ENCODE measurements at regions not wholly inside any gene's neighbourhood (a gene's known extent, or its start where the extent isn't known, plus 50 kb on each side); places are given as distances from the start of the nearest gene placed in this dataset.

GRCh38 chr5:31106691-31107090 is 86.8 kb upstream of the CDH6 start:
- Histone ChIP-seq H2AFZ (ENCODE audit: low read length) (no peak overlapping the region), H3K4me3 (ENCODE audit: insufficient read depth, low read length) (no peak overlapping the region), H3K36me3 (ENCODE audit: insufficient read depth, low read length) (no peaks in the 10 kb centered on the region), H3K79me2 (ENCODE audit: insufficient read depth, low read length) (no peaks in the 10 kb centered on the region), H3K9me3 (ENCODE audit: low read depth, low read length) (no peaks in the 10 kb centered on the region), H3K27ac (ENCODE audit: low read depth, low read length) (no peak overlapping the region), H3K4me1 (ENCODE audit: insufficient read depth, low read length) (no peaks in the 10 kb centered on the region), H3K27me3 (ENCODE audit: insufficient read depth, low read length) (no peaks in the 10 kb centered on the region), H4K20me1 (ENCODE audit: insufficient read depth, low read length) (no peaks in the 10 kb centered on the region), H3K4me2 (ENCODE audit: insufficient read depth, low read length) (no peak overlapping the region)
- no peak for DNase-seq (ENCODE audit: insufficient read length, low spot score, missing footprints)
- TF ChIP-seq CTCF (IDR thresholded peaks at IDR 0.05; ENCODE audit: extremely low read depth, low read depth, low read length): no peak

- no peak overlapping the region for H3K4me2 ChIP-seq (ENCODE audit: insufficient read depth, low read length)
These were observed 87.2 kb upstream of the CDH6 start for GRCh38 chr5:31106278-31106677.

GRCh38 chr5:31104775-31105174 is 88.7 kb upstream of the CDH6 start:
- H3K79me2 ChIP-seq (ENCODE audit: insufficient read depth, low read length): no peaks in the 10 kb centered on the region

More at GRCh38 chr5:31106278-31106677, 87.2 kb upstream of the CDH6 start:
- Histone ChIP-seq H3K27me3 (ENCODE audit: insufficient read depth, low read length) (no peaks in the 10 kb centered on the region), H3K9me3 (ENCODE audit: low read depth, low read length) (no peaks in the 10 kb centered on the region), H3K4me1 (ENCODE audit: insufficient read depth, low read length) (no peaks in the 10 kb centered on the region), H2AFZ (ENCODE audit: low read length) (no peak overlapping the region), H3K27ac (ENCODE audit: low read depth, low read length) (no peak overlapping the region), H3K36me3 (ENCODE audit: insufficient read depth, low read length) (no peaks in the 10 kb centered on the region), H3K79me2 (ENCODE audit: insufficient read depth, low read length) (no peaks in the 10 kb centered on the region), H4K20me1 (ENCODE audit: insufficient read depth, low read length) (no peaks in the 10 kb centered on the region), H3K4me3 (ENCODE audit: insufficient read depth, low read length) (no peak overlapping the region)
- no peak for TF ChIP-seq CTCF (IDR thresholded peaks at IDR 0.05; ENCODE audit: extremely low read depth, low read depth, low read length)
- no peak for DNase-seq (ENCODE audit: insufficient read length, low spot score, missing footprints)

GRCh38 chr5:31100781-31101310 is 92.6 kb upstream of the CDH6 start:
- Histone ChIP-seq H3K27ac (ENCODE audit: low read depth, low read length) (no peak overlapping the region), H3K4me3 (ENCODE audit: insufficient read depth, low read length) (no peak overlapping the region), H3K79me2 (ENCODE audit: insufficient read depth, low read length) (no peaks in the 10 kb centered on the region), H2AFZ (ENCODE audit: low read length) (no peak overlapping the region), H3K4me1 (ENCODE audit: insufficient read depth, low read length) (no peaks in the 10 kb centered on the region), H3K4me2 (ENCODE audit: insufficient read depth, low read length) (no peak overlapping the region), H3K36me3 (ENCODE audit: insufficient read depth, low read length) (no peaks in the 10 kb centered on the region), H4K20me1 (ENCODE audit: insufficient read depth, low read length) (no peaks in the 10 kb centered on the region), H3K9me3 (ENCODE audit: low read depth, low read length) (no peaks in the 10 kb centered on the region), H3K27me3 (ENCODE audit: insufficient read depth, low read length) (no peaks in the 10 kb centered on the region)
- no peak for DNase-seq (ENCODE audit: insufficient read length, low spot score, missing footprints)
- TF ChIP-seq CTCF (IDR thresholded peaks at IDR 0.05; ENCODE audit: extremely low read depth, low read depth, low read length): no peak

More at GRCh38 chr5:31104775-31105174, 88.7 kb upstream of the CDH6 start:
- TF ChIP-seq CTCF (IDR thresholded peaks at IDR 0.05; ENCODE audit: extremely low read depth, low read depth, low read length): no peak
- Histone ChIP-seq H2AFZ (ENCODE audit: low read length) (no peak overlapping the region), H3K4me2 (ENCODE audit: insufficient read depth, low read length) (no peak overlapping the region), H4K20me1 (ENCODE audit: insufficient read depth, low read length) (no peaks in the 10 kb centered on the region), H3K9me3 (ENCODE audit: low read depth, low read length) (no peaks in the 10 kb centered on the region), H3K4me3 (ENCODE audit: insufficient read depth, low read length) (no peak overlapping the region), H3K27me3 (ENCODE audit: insufficient read depth, low read length) (no peaks in the 10 kb centered on the region), H3K4me1 (ENCODE audit: insufficient read depth, low read length) (no peaks in the 10 kb centered on the region), H3K36me3 (ENCODE audit: insufficient read depth, low read length) (no peaks in the 10 kb centered on the region), H3K27ac (ENCODE audit: low read depth, low read length) (no peak overlapping the region)
- DNase-seq (ENCODE audit: insufficient read length, low spot score, missing footprints): no peak

Measured in osteoblast (primary cell).